IMR-90 (cell line): ENCODE measurements at regions not wholly inside any gene's neighbourhood (a gene's known extent, or its start where the extent isn't known, plus 50 kb on each side); places are given as distances from the start of the nearest gene placed in this dataset.

Experiments used
- BHLHE40 ChIP-seq: fragments of 150-350 bp; IDR thresholded peaks from 2 replicates; pipeline ENCODE4 v1.6.1; 2016; ENCODE audit warnings: mild to moderate bottlenecking, low read depth, low read length
- CEBPB ChIP-seq: IDR thresholded peaks from 2 replicates; pipeline ENCODE4 v1.6.1; 2012; ENCODE audit warnings: low read depth, low read length, improper control_type of control experiment
- CTCF ChIP-seq: conservative IDR thresholded peaks from 2 replicates; pipeline ENCODE4 v1.5.1; 2012; ENCODE audit warnings: mild to moderate bottlenecking, low read depth, low read length, improper control_type of control experiment
- ELK1 ChIP-seq: fragments of 150-350 bp; IDR thresholded peaks from 2 replicates; pipeline ENCODE4 v1.6.1; 2016; ENCODE audit warnings: low read depth, mild to moderate bottlenecking, low read length, moderate library complexity, borderline replicate concordance
- MAZ ChIP-seq: IDR thresholded peaks from 2 replicates; pipeline ENCODE4 v1.6.1; 2012; ENCODE audit warnings: low read depth, mild to moderate bottlenecking, low read length, improper control_type of control experiment, moderate library complexity, borderline replicate concordance
- POLR2A ChIP-seq: IDR thresholded peaks from 2 replicates; pipeline ENCODE4 v1.6.1; 2012; ENCODE audit warnings: mild to moderate bottlenecking, low read depth, low read length
- RCOR1 ChIP-seq: IDR thresholded peaks from 2 replicates; pipeline ENCODE4 v1.6.1; 2012; ENCODE audit warnings: mild to moderate bottlenecking, low read length, improper control_type of control experiment; ENCODE audit not compliant: insufficient replicate concordance
- RFX5 ChIP-seq: IDR thresholded peaks from 2 replicates; pipeline ENCODE4 v1.8.0; 2012; ENCODE audit warnings: low read depth, mild to moderate bottlenecking, low read length, moderate library complexity
- SMC3 ChIP-seq: fragments of 150-350 bp; IDR thresholded peaks from 2 replicates; pipeline ENCODE4 v1.6.1; 2016; ENCODE audit warnings: low read depth, mild to moderate bottlenecking, antibody characterized with exemption, low read length, moderate library complexity
- USF2 ChIP-seq: fragments of 150-350 bp; IDR thresholded peaks from 2 replicates; pipeline ENCODE4 v1.6.1; 2017; ENCODE audit warnings: mild to moderate bottlenecking, antibody characterized with exemption, low read length, low read depth

DNA sequence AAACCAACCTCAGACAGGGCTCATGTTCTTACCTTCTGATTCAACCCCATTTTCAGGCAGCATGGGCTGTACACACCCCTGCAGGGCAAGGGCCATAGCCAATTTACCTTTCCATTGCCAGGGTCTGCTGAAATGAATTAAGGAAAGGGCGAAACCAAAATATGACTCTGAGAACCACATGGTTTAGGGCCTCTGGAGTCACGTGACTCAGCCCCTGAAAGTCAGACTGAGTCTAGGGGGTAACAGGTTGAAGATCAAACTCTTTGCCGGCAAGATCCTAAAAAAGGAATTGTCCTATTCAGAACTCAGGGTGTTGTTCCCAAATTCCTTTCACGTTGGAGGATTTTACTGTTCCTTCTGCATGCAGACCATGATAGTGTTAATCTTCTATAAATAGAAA is 118.9 kb downstream of the RAB11FIP2 start:
- TF ChIP-seq CTCF: no peak
- no peak for TF ChIP-seq USF2
- no peak for TF ChIP-seq RCOR1
- TF ChIP-seq BHLHE40: no peak
- TF ChIP-seq POLR2A: no peak
- no peak for TF ChIP-seq ELK1
- no peak for TF ChIP-seq MAZ
- TF ChIP-seq RFX5: no peak
- no peak for TF ChIP-seq SMC3
- no peak for TF ChIP-seq CEBPB
